ENCODE measurements at regions not wholly inside any gene's neighbourhood (a gene's known extent, or its start where the extent isn't known, plus 50 kb on each side); places are given as distances from the start of the nearest gene placed in this dataset.

- no peak for TF ChIP-seq POLR2AphosphoS5 (IDR thresholded peaks at IDR 0.05)
- TF ChIP-seq, protein P1, sequence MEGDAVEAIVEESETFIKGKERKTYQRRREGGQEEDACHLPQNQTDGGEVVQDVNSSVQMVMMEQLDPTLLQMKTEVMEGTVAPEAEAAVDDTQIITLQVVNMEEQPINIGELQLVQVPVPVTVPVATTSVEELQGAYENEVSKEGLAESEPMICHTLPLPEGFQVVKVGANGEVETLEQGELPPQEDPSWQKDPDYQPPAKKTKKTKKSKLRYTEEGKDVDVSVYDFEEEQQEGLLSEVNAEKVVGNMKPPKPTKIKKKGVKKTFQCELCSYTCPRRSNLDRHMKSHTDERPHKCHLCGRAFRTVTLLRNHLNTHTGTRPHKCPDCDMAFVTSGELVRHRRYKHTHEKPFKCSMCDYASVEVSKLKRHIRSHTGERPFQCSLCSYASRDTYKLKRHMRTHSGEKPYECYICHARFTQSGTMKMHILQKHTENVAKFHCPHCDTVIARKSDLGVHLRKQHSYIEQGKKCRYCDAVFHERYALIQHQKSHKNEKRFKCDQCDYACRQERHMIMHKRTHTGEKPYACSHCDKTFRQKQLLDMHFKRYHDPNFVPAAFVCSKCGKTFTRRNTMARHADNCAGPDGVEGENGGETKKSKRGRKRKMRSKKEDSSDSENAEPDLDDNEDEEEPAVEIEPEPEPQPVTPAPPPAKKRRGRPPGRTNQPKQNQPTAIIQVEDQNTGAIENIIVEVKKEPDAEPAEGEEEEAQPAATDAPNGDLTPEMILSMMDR (IDR thresholded peaks at IDR 0.05 in 8 of 11, conservative IDR thresholded peaks at IDR 0.05 in 3 of 11): no peak
- TF ChIP-seq POLR2A (IDR thresholded peaks at IDR 0.05): no peak
Observed at GRCh38 chr5:165714598-165714997, 2209.2 kb downstream of the MAT2B start.
